HepG2 (cell line): ENCODE measurements at regions not wholly inside any gene's neighbourhood (a gene's known extent, or its start where the extent isn't known, plus 50 kb on each side); places are given as distances from the start of the nearest gene placed in this dataset.

Source experiments
- ATAC-seq: fragments of 200-7000 bp; cut with Tn5 transposase; 3 replicates; pipeline ENCODE4 v1.9.1; 2020; ENCODE audit warnings: mild to moderate bottlenecking, moderate library complexity
- BruUV-seq: library from RNA; stranded (reverse); fragments of 400-500 nt; replicated peaks from 2 replicates; lab custom pipeline; 2021; lab: Mats Ljungman, UMichigan
- CTCF ChIA-PET: fragments of 300-600 bp; formaldehyde crosslinking; extraction: SDS; loops from one replicate; lab custom pipeline; 2021; ENCODE audit warnings: low total read pairs, inconsistent platforms, low intra/inter-chr PET ratio; lab: Yijun Ruan, JAX
- POLR2A ChIA-PET: fragments of 350-600 bp; sonication (Branson Sonifier 250); formaldehyde crosslinking; loops from one replicate; lab custom pipeline; 2020; ENCODE audit warnings: antibody characterized with exemption, inconsistent platforms; lab: Yijun Ruan, JAX
- DNase-seq: peaks from one replicate; pipeline ENCODE4 v3.0.0-alpha.2; 2015; ENCODE audit warnings: low spot score
- FAIRE-seq: peaks from 3 replicates; lab custom pipeline; 2011; peaks lifted over from hg19 to GRCh38; lab: Jason Lieb, UNC
- H2AFZ ChIP-seq: one replicate; pipeline ENCODE4 v1.6.1; 2011; ENCODE audit warnings: low read length, inconsistent platforms
- H3K27ac ChIP-seq: fragments of 300-600 bp; 3 replicates; pipeline ENCODE4 v1.8.0; 2011; ENCODE audit warnings: mixed run types, mild to moderate bottlenecking, mixed read lengths, low read length, inconsistent platforms; ENCODE audit not compliant: insufficient read depth; ENCODE audit errors: extremely low read length
- H3K27me3 ChIP-seq, 2 experiments: fragments of 200-600 bp in 1 of 2; 2 replicates in 1 of 2; 3 replicates in 1 of 2; pipeline versions ENCODE4 v1.6.0 to v1.8.0; 2011; ENCODE audit warnings: low read length in 2 of 2, mild to moderate bottlenecking in 2 of 2, moderate library complexity in 2 of 2, inconsistent platforms in 1 of 2; ENCODE audit not compliant: insufficient read depth in 2 of 2, control insufficient read depth in 1 of 2
- H3K36me3 ChIP-seq, 2 experiments: fragments of 200-600 bp in 1 of 2; replicated peaks in 1 of 2; 2 replicates in 1 of 2; 3 replicates in 1 of 2; pipeline versions ENCODE4 v1.5.1 to v1.8.0; 2011; ENCODE audit warnings: low read length in 2 of 2, inconsistent platforms in 1 of 2; ENCODE audit not compliant: insufficient read depth in 2 of 2, control insufficient read depth in 1 of 2
- H3K4me1 ChIP-seq: 2 replicates; pipeline ENCODE4 v1.5.1; 2012; ENCODE audit warnings: low read length, inconsistent platforms; ENCODE audit not compliant: insufficient read depth
- H3K4me2 ChIP-seq: 2 replicates; pipeline ENCODE4 v1.6.0; 2011; ENCODE audit warnings: low read depth, low read length, inconsistent platforms
- H3K4me3 ChIP-seq, 3 experiments: fragments of 200-600 bp in 1 of 3; sonication (generic), shearing (Covaris generic) in 1 of 3; replicated peaks in 1 of 3; 2 replicates each; pipeline ENCODE4 v1.5.1; 2011 to 2016; ENCODE audit warnings: low read length in 3 of 3, inconsistent platforms in 2 of 3, low read depth in 2 of 3, mild to moderate bottlenecking in 2 of 3, control low read depth in 1 of 3, mixed read lengths in 1 of 3; ENCODE audit not compliant: insufficient read depth in 1 of 3
- H3K79me2 ChIP-seq: one replicate; pipeline ENCODE4 v1.6.1; 2011; ENCODE audit warnings: low read length, inconsistent platforms; ENCODE audit not compliant: insufficient read depth
- H3K9ac ChIP-seq: 2 replicates; pipeline ENCODE4 v1.6.0; 2011; ENCODE audit warnings: mild to moderate bottlenecking, low read depth, low read length, inconsistent platforms; ENCODE audit not compliant: insufficient read depth
- H3K9me3 ChIP-seq: 2 replicates; pipeline ENCODE4 v1.5.1; 2012; ENCODE audit warnings: mild to moderate bottlenecking, low read length
- H4K20me1 ChIP-seq: 2 replicates; pipeline ENCODE4 v1.6.0; 2011; ENCODE audit warnings: inconsistent platforms, mild to moderate bottlenecking, low read length, moderate library complexity; ENCODE audit not compliant: insufficient read depth
- CENPT ChIP-seq: sonication (generic); formaldehyde crosslinking; IDR thresholded peaks from 2 replicates; pipeline ENCODE4 v1.8.0; 2022; ENCODE audit warnings: low read depth, mild to moderate bottlenecking, moderate library complexity, missing genetic modification reagents
- FOSL2 ChIP-seq: sonication (generic); formaldehyde crosslinking; IDR thresholded peaks from 2 replicates; pipeline ENCODE4 v1.4.0; 2020; ENCODE audit warnings: missing genetic modification reagents
- FOXA3 ChIP-seq: IDR thresholded peaks from 2 replicates; pipeline ENCODE4 v1.6.1; 2016; ENCODE audit warnings: missing genetic modification reagents, missing compliant biosample characterization
- FOXC1 ChIP-seq: sonication (generic); formaldehyde crosslinking; IDR thresholded peaks from 2 replicates; pipeline ENCODE4 v1.8.0; 2022; ENCODE audit warnings: mild to moderate bottlenecking, missing genetic modification reagents, borderline replicate concordance
- HOXA5 ChIP-seq: sonication (generic); formaldehyde crosslinking; IDR thresholded peaks from 2 replicates; pipeline ENCODE4 v1.4.0; 2020; ENCODE audit warnings: missing genetic modification reagents
- MAFF ChIP-seq: IDR thresholded peaks from 2 replicates; pipeline ENCODE4 v1.6.1; 2011; ENCODE audit warnings: low read depth, low read length, improper control_type of control experiment
- NCOA1 ChIP-seq: sonication (generic); formaldehyde crosslinking; IDR thresholded peaks from 2 replicates; pipeline ENCODE4 v1.9.0; 2021; ENCODE audit warnings: missing genetic modification reagents
- RORA ChIP-seq: sonication (generic); formaldehyde crosslinking; IDR thresholded peaks from 2 replicates; pipeline ENCODE4 v1.5.0; 2020; ENCODE audit warnings: mild to moderate bottlenecking, missing genetic modification reagents, moderate library complexity
- TP53 ChIP-seq: sonication (generic); formaldehyde crosslinking; conservative IDR thresholded peaks from 2 replicates; pipeline ENCODE4 v1.4.0; 2020; ENCODE audit warnings: missing genetic modification reagents
- ZNF34 ChIP-seq: sonication (generic); formaldehyde crosslinking; IDR thresholded peaks from 2 replicates; pipeline ENCODE4 v1.4.0; 2020; ENCODE audit warnings: mild to moderate bottlenecking, missing genetic modification reagents, borderline replicate concordance
- ZNF44 ChIP-seq: sonication (generic); formaldehyde crosslinking; IDR thresholded peaks from 2 replicates; pipeline ENCODE4 v1.5.1; 2020; ENCODE audit warnings: mild to moderate bottlenecking, missing genetic modification reagents
- ZNF484 ChIP-seq: sonication (generic); formaldehyde crosslinking; IDR thresholded peaks from 2 replicates; pipeline ENCODE4 v1.5.1; 2020; ENCODE audit warnings: mild to moderate bottlenecking, low read depth, missing genetic modification reagents, borderline replicate concordance
- ZNF552 ChIP-seq: sonication (generic); formaldehyde crosslinking; IDR thresholded peaks from 2 replicates; pipeline ENCODE4 v1.9.0; 2022; ENCODE audit warnings: missing genetic modification reagents, mild to moderate bottlenecking, borderline replicate concordance
- ZSCAN22 ChIP-seq: sonication (generic); formaldehyde crosslinking; IDR thresholded peaks from 2 replicates; pipeline ENCODE4 v1.4.0; 2020; ENCODE audit warnings: mild to moderate bottlenecking, missing genetic modification reagents
- WGBS: methylation state at CpG from one replicate; pipeline ENCODE4 v1.1.6; 2017; ENCODE audit warnings: low lambda C conversion rate; 5-methylcytosine and 5-hydroxymethylcytosine counted together
- in situ Hi-C: cut with HindIII; loops from 2 replicates; pipeline ENCODE4 v1.10.0; 2017; ENCODE audit warnings: low pct_unique_long_range_greater_than_20kb; ENCODE audit not compliant: extremely low pct_ligation_motif_present
- intact Hi-C: fragments of 100-400 bp; cut with micrococcal nuclease; formaldehyde crosslinking; loops from one replicate; pipeline ENCODE4 v1.10.0; 2022; ENCODE audit not compliant: unreplicated experiment
- TF ChIP-seq, protein P1 (sequence below): sonication (generic); formaldehyde crosslinking; IDR thresholded peaks from 2 replicates; pipeline ENCODE4 v1.4.0; 2020; ENCODE audit warnings: mild to moderate bottlenecking, missing genetic modification reagents
- TF ChIP-seq, protein P2 (sequence below): IDR thresholded peaks from 2 replicates; pipeline ENCODE4 v1.6.1; 2016; ENCODE audit warnings: low read depth, missing genetic modification reagents, missing compliant biosample characterization

DNA sequence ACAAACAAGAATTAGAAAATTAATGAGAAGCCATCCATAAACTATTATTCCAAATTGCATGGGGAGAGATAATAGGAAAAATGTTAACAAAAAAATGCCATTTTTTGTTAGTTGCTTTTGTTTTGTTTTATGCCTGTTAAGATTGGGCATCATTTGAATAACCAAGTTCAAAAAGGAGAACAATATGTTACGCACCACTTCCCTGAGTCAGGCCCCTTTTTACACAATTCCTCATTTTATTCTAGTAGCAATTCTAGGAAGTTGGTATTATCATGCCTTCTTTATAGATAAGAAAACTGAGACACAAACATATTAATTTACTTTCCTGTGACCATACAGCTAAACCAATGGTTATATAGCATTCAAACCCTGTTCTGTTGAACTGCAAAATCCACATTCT, 736.9 kb upstream of the CCDC54 start:
- Histone ChIP-seq H3K27ac (no peak overlapping the region), H3K4me3 (no peak overlapping the region), H2AFZ (no peak overlapping the region), H4K20me1 (no peaks in the 10 kb centered on the region), H3K79me2 (no peaks in the 10 kb centered on the region), H3K9me3 (no peaks in the 10 kb centered on the region), H3K4me1 (no peaks in the 10 kb centered on the region), H3K27me3 (no peaks in the 10 kb centered on the region), H3K9ac (no peak overlapping the region), H3K4me2 (no peak overlapping the region), H3K36me3 (no peaks in the 10 kb centered on the region)
- BruUV-seq, result no TSS peak
- intact Hi-C loops, result no loop called here
- no peak for FAIRE-seq
- ChIA-PET POLR2A (no interaction called here), CTCF (no interaction called here)
- in situ Hi-C loops, result no loop called here
- 57% methylated on average over 1 of the region's 1 CpG for WGBS
- no peak for DNase-seq
- ATAC-seq, result no peak
- TF ChIP-seq ZSCAN22 (no peak), FOXA3 (CRISPR knock-in tag) (no peak), RORA (CRISPR knock-in tag) (no peak), ZNF44 (CRISPR knock-in tag) (no peak), ZNF34 (CRISPR knock-in tag) (no peak), ZNF484 (CRISPR knock-in tag) (no peak), MAFF (no peak), CENPT (CRISPR knock-in tag) (no peak), FOXC1 (CRISPR knock-in tag) (no peak), TP53 (no peak), HOXA5 (CRISPR knock-in tag) (no peak), FOSL2 (CRISPR knock-in tag) (no peak), NCOA1 (CRISPR knock-in tag) (no peak), ZNF552 (CRISPR knock-in tag) (no peak)
- TF ChIP-seq, protein P1, sequence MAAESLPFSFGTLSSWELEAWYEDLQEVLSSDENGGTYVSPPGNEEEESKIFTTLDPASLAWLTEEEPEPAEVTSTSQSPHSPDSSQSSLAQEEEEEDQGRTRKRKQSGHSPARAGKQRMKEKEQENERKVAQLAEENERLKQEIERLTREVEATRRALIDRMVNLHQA (CRISPR knock-in tag), result no peak
- TF ChIP-seq, protein P2, sequence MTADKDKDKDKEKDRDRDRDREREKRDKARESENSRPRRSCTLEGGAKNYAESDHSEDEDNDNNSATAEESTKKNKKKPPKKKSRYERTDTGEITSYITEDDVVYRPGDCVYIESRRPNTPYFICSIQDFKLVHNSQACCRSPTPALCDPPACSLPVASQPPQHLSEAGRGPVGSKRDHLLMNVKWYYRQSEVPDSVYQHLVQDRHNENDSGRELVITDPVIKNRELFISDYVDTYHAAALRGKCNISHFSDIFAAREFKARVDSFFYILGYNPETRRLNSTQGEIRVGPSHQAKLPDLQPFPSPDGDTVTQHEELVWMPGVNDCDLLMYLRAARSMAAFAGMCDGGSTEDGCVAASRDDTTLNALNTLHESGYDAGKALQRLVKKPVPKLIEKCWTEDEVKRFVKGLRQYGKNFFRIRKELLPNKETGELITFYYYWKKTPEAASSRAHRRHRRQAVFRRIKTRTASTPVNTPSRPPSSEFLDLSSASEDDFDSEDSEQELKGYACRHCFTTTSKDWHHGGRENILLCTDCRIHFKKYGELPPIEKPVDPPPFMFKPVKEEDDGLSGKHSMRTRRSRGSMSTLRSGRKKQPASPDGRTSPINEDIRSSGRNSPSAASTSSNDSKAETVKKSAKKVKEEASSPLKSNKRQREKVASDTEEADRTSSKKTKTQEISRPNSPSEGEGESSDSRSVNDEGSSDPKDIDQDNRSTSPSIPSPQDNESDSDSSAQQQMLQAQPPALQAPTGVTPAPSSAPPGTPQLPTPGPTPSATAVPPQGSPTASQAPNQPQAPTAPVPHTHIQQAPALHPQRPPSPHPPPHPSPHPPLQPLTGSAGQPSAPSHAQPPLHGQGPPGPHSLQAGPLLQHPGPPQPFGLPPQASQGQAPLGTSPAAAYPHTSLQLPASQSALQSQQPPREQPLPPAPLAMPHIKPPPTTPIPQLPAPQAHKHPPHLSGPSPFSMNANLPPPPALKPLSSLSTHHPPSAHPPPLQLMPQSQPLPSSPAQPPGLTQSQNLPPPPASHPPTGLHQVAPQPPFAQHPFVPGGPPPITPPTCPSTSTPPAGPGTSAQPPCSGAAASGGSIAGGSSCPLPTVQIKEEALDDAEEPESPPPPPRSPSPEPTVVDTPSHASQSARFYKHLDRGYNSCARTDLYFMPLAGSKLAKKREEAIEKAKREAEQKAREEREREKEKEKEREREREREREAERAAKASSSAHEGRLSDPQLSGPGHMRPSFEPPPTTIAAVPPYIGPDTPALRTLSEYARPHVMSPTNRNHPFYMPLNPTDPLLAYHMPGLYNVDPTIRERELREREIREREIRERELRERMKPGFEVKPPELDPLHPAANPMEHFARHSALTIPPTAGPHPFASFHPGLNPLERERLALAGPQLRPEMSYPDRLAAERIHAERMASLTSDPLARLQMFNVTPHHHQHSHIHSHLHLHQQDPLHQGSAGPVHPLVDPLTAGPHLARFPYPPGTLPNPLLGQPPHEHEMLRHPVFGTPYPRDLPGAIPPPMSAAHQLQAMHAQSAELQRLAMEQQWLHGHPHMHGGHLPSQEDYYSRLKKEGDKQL (CRISPR knock-in tag), result no peak
